ENCODE measurements at regions not wholly inside any gene's neighbourhood (a gene's known extent, or its start where the extent isn't known, plus 50 kb on each side); places are given as distances from the start of the nearest gene placed in this dataset.
"Not testable (repeated sequence)": the region's sequence is repeated elsewhere in the genome, so short reads cannot be mapped to it uniquely, and the experiment has no call there.

DNA sequence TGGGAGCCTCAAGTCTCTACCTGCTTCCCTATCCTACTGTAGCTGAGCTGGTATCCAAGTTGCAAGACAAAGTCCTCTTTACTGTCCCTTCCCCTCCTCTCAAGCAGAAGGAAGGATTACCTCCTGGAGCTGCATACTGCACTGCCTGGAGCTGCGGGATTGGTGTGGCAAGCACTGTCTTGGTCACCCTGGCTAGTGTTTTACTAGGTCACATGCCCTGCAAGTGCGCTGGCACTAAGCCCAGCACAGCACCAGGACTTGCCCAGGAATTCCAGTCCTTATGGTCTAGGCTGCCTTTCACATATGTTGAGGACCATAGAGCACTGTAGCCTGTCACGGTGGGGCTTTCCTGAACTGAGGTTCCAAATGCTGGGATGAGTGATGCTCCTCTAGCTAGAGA is 227.3 kb upstream of the ZC4H2 start:
- no peak for DNase-seq (ENCODE audit: low read depth)
- no peak for TF ChIP-seq CTCF (conservative IDR thresholded peaks at IDR 0.05; ENCODE audit: low read depth, low read length)
- H3K4me3 ChIP-seq (ENCODE audit: low read length): no peak overlapping the region

DNA sequence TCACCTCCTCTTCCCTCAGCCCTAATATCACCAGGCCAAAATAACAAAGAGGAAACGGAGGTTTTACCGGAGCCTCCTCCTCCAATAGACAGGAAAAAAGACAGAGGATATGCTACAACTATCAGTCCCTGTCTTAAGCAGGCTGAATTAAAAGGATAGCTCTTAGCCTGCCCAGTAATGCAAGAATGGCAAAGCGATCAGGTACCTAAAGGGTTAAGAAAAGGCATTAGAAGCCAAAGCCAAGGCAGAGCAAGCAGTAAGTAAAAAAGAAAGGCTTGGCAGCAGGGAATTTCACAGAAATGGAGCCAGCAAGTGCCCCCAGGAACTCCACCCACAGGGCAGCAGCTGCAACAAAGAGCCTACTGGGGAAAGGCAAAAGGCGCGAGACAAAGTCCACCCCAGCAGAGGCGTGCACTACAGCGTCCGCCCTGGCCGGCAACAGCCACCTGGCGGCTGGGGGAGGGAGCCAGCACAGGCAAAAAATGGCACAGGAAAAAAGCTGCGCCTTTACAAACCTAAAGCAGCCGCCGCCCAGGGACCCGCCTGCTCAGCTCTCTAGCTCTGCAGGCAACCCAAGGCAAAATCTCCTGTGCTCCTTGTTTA is 220.6 kb upstream of the ZC4H2 start:
- TF ChIP-seq CTCF (conservative IDR thresholded peaks at IDR 0.05; ENCODE audit: low read depth, low read length): no peak
- no peak overlapping the region for H3K4me3 ChIP-seq (ENCODE audit: low read length)
- DNase-seq (ENCODE audit: low read depth): no peak

DNA sequence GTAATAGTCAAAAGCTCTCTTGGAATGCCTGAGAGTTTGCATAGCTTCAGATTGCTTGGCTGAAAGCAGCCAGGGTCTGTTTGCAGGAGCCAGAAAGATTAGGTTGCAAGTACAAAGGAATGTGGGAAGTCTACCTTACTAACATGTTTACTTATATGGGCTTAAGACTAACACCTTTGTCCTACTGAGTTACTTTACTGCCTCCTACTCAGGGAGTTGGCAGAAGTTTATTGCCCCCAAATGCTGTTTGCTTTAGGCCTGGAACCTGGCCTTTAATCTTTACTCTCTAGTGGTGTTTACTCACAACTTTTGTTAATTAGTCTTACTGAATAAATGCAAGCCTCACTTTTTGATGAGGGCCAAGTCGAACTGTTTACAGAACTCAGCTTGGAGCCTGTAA is 219.4 kb upstream of the ZC4H2 start:
- DNase-seq (ENCODE audit: low read depth): no peak
- H3K4me3 ChIP-seq (ENCODE audit: low read length): no peak overlapping the region
- TF ChIP-seq CTCF (conservative IDR thresholded peaks at IDR 0.05; ENCODE audit: low read depth, low read length): no peak

GRCh38 chrX:65194547-65194946 is 218.3 kb upstream of the ZC4H2 start:
- DNase-seq (ENCODE audit: low read depth): no peak
- TF ChIP-seq CTCF (conservative IDR thresholded peaks at IDR 0.05; ENCODE audit: low read depth, low read length): no peak
- H3K4me3 ChIP-seq (ENCODE audit: low read length): no peak overlapping the region

DNA sequence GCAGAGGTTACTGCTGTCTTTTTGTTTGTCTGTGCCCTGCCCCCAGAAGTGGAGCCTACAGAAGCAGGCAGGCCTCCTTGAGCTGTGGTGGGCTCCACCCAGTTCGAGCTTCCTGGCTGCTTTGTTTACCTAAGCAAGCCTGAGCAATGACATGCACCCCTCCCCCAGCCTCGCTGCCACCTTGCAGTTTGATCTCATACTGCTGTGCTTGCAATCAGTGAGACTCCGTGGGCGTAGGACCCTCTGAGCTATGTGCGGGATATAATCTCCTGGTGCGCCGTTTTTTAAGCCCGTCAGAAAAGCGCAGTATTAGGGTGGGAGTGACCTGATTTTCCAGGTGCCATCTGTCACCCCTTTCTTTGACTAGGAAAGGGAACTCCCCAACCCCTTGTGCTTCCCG is 187.1 kb upstream of the ZC4H2 start:
- H3K4me3 ChIP-seq (ENCODE audit: low read length); DNase-seq (ENCODE audit: low read depth): not testable (repeated sequence)

DNA sequence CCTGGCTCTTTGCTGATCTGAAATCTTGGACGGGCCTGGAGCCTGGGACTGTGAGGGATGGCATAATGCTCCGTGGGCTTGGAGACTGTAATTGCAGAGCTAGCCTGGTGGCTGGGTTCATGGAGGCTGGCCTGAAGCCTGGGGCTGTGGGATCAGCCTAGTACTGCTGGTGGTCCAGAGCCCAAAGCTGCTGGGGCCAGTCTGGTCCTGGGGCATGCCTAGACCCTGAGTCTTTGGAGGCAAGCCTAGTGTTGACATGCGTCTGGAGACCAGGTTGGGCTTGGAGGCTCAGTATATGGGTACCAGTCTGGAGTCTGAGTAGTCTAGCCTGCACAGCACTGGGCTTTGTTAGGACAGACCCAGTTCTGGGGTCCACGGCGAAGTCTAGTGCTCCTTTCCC is 172.0 kb upstream of the ZC4H2 start:
- no peak for TF ChIP-seq CTCF (conservative IDR thresholded peaks at IDR 0.05; ENCODE audit: low read depth, low read length)
- DNase-seq (ENCODE audit: low read depth): no peak
- H3K4me3 ChIP-seq (ENCODE audit: low read length): no peak overlapping the region

- no peak for DNase-seq (ENCODE audit: low read depth)
- TF ChIP-seq CTCF (conservative IDR thresholded peaks at IDR 0.05; ENCODE audit: low read depth, low read length): no peak
- H3K4me3 ChIP-seq (ENCODE audit: low read length): no peak overlapping the region
Measured at GRCh38 chrX:65136424-65136823, 160.2 kb upstream of the ZC4H2 start.

GRCh38 chrX:65127842-65128241 is 151.6 kb upstream of the ZC4H2 start:
- no peak for TF ChIP-seq CTCF (conservative IDR thresholded peaks at IDR 0.05; ENCODE audit: low read depth, low read length)
- no peak for DNase-seq (ENCODE audit: low read depth)
- no peak overlapping the region for H3K4me3 ChIP-seq (ENCODE audit: low read length)
